Psoas muscle (tissue), 7 donors: ENCODE measurements at regions not wholly inside any gene's neighbourhood (a gene's known extent, or its start where the extent isn't known, plus 50 kb on each side); places are given as distances from the start of the nearest gene placed in this dataset.

Source experiments
- ATAC-seq, 4 donors: fragments of 200-7000 bp; cut with Tn5 transposase; one replicate each; pipeline ENCODE4 v1.9.1; 2020; ENCODE audit warnings: moderate library complexity in 3 of 4, mild to moderate bottlenecking in 2 of 4
- DNase-seq, 2 donors: peaks; one replicate each; pipeline ENCODE4 v3.0.0-alpha.2; 2020
- H3K27ac ChIP-seq: fragments of 200-600 bp; one replicate; pipeline ENCODE4 v1.8.0; 2022
- H3K27me3 ChIP-seq, 3 donors: fragments of 200-600 bp in 1 of 3; one replicate each; pipeline versions ENCODE4 v1.6.1 to v1.8.0; 2013 to 2022; ENCODE audit warnings: low read length in 2 of 3, mild to moderate bottlenecking in 2 of 3, moderate library complexity in 1 of 3; ENCODE audit not compliant: insufficient read depth in 3 of 3
- H3K36me3 ChIP-seq, 2 donors: fragments of 200-600 bp in 1 of 2; one replicate each; pipeline versions ENCODE4 v1.6.1 to v1.8.0; 2013 to 2022; ENCODE audit warnings: low read depth in 1 of 2, mild to moderate bottlenecking in 1 of 2, moderate library complexity in 1 of 2; ENCODE audit not compliant: insufficient read depth in 1 of 2
- H3K4me1 ChIP-seq: fragments of 200-600 bp; one replicate; pipeline ENCODE4 v1.8.0; 2022
- H3K4me3 ChIP-seq: fragments of 200-600 bp; one replicate; pipeline ENCODE4 v1.8.0; 2022; ENCODE audit warnings: mild to moderate bottlenecking
- H3K9me3 ChIP-seq: fragments of 200-600 bp; one replicate; pipeline ENCODE4 v1.8.0; 2022
- WGBS, 3 donors: extraction: QIAGEN DNeasy Blood & Tissue Kit; methylation state at CpG; one replicate each; pipeline versions ENCODE4 v1.1.6 to v1.1.7; 2013; 5-methylcytosine and 5-hydroxymethylcytosine counted together
- intact Hi-C, 2 donors: fragments of 100-400 bp; cut with DNase I; formaldehyde crosslinking; loops; one replicate each; pipeline versions ENCODE4 v1.11.0 to v1.14.2; 2022
- TF ChIP-seq, protein P1 (sequence below): fragments of 200-600 bp; IDR thresholded peaks from one replicate; pipeline ENCODE4 v1.8.0; 2022; ENCODE audit warnings: antibody characterized with exemption
- donor health status: healthy with polysubstance abuse.
- donor health status: DM: no; HTN: no; CAD: no; lungs with moderate emphysema.
- donor health status: Bipolar disorder and iron deficiency.
- donor health status: healthy.
- donor health status: DM: yes; HTN: yes; CAD: no.
- donor health status: DM: no; HTN: no; CAD: no.
- donor health status: DM: yes; HTN: yes; CAD: no.

DNA sequence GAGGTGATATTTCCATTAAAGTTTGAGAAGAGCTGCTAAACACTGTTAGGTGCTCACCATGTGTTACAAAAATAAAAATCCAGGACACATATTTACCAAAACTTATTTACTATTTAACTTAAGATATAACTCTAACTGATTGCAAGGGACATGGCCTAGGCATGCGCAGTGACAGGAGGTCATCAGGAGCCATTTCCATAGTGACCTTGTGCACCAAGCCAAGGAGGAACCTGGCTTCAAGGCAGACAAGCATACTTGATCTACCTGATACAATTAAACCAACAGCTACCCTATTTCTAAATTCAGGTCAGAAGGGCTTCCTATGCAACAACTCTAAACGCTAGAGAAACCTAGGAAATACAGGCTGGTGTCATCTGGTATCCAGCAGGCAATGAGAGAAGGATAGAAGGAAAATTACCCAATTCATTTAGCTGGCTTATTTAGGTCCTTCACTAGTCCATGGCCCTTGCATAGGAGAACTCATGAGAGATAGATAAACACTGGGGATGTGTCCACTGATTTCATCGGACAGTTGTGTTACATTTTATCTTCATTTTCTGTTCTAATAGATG lies 134.4 kb downstream of the FOXB1 start:
- intact Hi-C loops = loop anchor here in 1 of 2 donors (10.0 kb wide), 1 partner anchor 186 kb away; no protein-coding TSS in a partner anchor
- TF ChIP-seq, protein P1, sequence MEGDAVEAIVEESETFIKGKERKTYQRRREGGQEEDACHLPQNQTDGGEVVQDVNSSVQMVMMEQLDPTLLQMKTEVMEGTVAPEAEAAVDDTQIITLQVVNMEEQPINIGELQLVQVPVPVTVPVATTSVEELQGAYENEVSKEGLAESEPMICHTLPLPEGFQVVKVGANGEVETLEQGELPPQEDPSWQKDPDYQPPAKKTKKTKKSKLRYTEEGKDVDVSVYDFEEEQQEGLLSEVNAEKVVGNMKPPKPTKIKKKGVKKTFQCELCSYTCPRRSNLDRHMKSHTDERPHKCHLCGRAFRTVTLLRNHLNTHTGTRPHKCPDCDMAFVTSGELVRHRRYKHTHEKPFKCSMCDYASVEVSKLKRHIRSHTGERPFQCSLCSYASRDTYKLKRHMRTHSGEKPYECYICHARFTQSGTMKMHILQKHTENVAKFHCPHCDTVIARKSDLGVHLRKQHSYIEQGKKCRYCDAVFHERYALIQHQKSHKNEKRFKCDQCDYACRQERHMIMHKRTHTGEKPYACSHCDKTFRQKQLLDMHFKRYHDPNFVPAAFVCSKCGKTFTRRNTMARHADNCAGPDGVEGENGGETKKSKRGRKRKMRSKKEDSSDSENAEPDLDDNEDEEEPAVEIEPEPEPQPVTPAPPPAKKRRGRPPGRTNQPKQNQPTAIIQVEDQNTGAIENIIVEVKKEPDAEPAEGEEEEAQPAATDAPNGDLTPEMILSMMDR = no peak
- Histone ChIP-seq H3K27ac (no peak overlapping the region), H3K9me3 (no peaks in the 10 kb centered on the region), H3K27me3 (peaks cover 0 to 6% (median 1%) of the 10 kb centered on the region in 3 donors), H3K4me1 (no peaks in the 10 kb centered on the region), H3K36me3 (no peaks in the 10 kb centered on the region), H3K4me3 (no peak overlapping the region)
- ATAC-seq (no peak), DNase-seq (no peak)
- WGBS, 3 donors = 82 to 87% (median 86%) methylated on average over 3 of the region's 3 CpGs

DNA sequence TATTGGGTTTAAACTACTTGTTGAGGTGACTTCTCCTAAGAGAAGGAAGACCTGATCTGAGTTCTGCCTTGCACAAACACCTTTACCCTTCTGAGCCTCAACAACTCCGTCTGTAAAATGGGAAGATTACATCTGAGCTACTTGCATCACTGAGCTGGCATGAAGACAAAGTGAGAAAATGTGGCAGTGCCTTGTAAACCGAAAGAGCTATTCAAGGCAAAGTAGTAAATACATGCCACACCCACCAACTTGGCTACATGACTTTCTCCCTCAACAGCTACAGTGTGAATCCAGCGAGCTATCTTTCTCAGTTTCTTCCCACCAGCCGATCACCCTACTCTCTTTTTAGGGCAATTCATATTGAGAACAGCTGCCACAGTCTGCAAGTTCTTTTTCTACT lies 148.3 kb downstream of the FOXB1 start:
- no peaks in the 10 kb centered on the region for H3K9me3 ChIP-seq
- no peak for ATAC-seq
- no peak overlapping the region for H3K4me3 ChIP-seq
- TF ChIP-seq, protein P1 = no peak
- no peak overlapping the region for H3K27ac ChIP-seq
- DNase-seq = no peak
- H3K36me3 ChIP-seq = no peaks in the 10 kb centered on the region
- intact Hi-C loops = no loop called here
- no peaks in the 10 kb centered on the region for H3K4me1 ChIP-seq
- peaks cover 0 to 16% (median 7%) of the 10 kb centered on the region in 3 donors for H3K27me3 ChIP-seq
- WGBS, 3 donors = 76 to 77% (median 76%) methylated on average over 4 of the region's 4 CpGs

DNA sequence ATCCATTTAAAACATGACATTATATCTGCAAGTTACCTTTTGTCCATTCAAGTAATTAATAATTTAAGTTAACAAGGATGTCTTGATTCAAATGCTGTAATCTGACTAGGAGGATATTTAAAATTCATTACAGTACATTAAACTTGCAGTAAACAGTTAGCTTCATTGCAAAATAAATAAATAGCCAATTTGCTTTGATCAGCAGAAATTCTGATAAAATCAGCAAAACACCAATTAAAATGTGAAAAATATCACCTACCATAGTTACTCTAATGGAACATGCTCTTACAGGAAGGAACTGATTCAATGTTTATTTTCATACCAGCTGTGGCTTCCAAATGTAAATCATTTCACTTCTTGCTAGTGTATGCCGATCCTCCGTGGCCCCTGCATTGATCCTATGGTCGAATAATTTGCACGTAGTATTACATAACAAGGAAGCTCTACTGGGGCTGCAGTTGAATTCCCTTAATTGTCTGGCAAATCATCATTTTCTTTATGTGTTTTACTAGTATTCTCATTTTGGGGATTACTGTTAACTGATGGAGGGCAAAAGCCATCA lies 150.7 kb downstream of the FOXB1 start:
- 35 to 43% (median 42%) methylated on average over 4 of the region's 4 CpGs for WGBS, 3 donors
- TF ChIP-seq, protein P1 = no peak
- peaks cover 0 to 12% (median 7%) of the 10 kb centered on the region in 3 donors for H3K27me3 ChIP-seq
- DNase-seq (no peak), ATAC-seq (no peak)
- no peak overlapping the region for H3K4me3 ChIP-seq
- no peak overlapping the region for H3K27ac ChIP-seq
- intact Hi-C loops = no loop called here
- H3K36me3 ChIP-seq = no peaks in the 10 kb centered on the region
- H3K4me1 ChIP-seq = no peaks in the 10 kb centered on the region
- no peaks in the 10 kb centered on the region for H3K9me3 ChIP-seq

DNA sequence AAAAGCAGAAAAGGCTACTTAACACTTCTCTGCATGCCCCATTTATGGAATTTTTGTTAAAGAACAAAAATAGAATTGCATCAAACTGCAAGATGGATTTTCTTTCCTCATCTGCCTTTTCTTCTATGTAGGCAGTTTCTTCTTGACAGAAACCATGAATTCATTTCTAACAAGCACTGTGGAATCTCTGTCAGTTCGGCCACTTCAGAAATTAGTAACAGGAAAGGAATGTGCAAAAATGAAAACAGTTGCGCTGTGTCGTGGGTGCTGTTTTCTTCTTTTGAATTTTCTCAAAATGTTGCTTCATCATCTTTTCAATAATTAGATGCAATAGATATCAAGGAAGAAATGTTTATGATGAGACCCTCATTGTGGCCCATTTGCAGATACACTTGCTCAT lies 151.6 kb downstream of the FOXB1 start:
- no peak for DNase-seq
- Histone ChIP-seq H3K27ac (no peak overlapping the region), H3K36me3 (no peaks in the 10 kb centered on the region), H3K4me3 (no peak overlapping the region), H3K4me1 (no peaks in the 10 kb centered on the region), H3K9me3 (no peaks in the 10 kb centered on the region), H3K27me3 (peaks cover 0 to 14% (median 7%) of the 10 kb centered on the region in 3 donors)
- TF ChIP-seq, protein P1 = no peak
- intact Hi-C loops = no loop called here
- no peak for ATAC-seq
- 33 to 41% (median 40%) methylated on average over 3 of the region's 3 CpGs for WGBS, 3 donors

DNA sequence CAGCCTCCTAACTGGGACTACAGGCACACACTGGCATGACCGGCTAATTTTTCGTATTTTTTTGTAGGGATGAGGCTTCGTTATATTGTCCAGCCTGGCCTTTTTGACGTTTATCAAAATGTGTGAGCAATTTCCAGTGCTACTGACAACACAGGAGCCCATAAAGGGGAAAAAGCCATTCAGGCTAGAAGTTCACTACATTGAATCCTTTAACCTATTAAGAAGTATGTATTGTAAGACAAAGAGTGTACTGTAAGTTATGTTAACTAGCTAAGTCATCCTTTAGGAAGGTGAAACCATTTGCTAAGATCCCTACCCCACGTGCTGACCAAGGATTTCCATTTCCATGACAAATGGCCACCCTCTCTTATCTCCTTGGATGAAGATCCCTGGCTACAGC lies 156.8 kb downstream of the FOXB1 start:
- intact Hi-C loops = no loop called here
- no peaks in the 10 kb centered on the region for H3K9me3 ChIP-seq
- WGBS, 3 donors = 64 to 75% (median 69%) methylated on average over 5 of the region's 5 CpGs
- no peak overlapping the region for H3K27ac ChIP-seq
- H3K36me3 ChIP-seq = no peaks in the 10 kb centered on the region
- TF ChIP-seq, protein P1 = no peak
- peaks cover 0 to 15% (median 7%) of the 10 kb centered on the region in 3 donors for H3K27me3 ChIP-seq
- no peak for ATAC-seq
- no peaks in the 10 kb centered on the region for H3K4me1 ChIP-seq
- no peak for DNase-seq
- H3K4me3 ChIP-seq = no peak overlapping the region
